Heart left ventricle (tissue), 16 donors: ENCODE measurements at regions not wholly inside any gene's neighbourhood (a gene's known extent, or its start where the extent isn't known, plus 50 kb on each side); places are given as distances from the start of the nearest gene placed in this dataset.

ENCODE experiments used
- ATAC-seq, 4 donors: fragments of 200-7000 bp; cut with Tn5 transposase; one replicate each; pipeline ENCODE4 v1.9.1; 2020 to 2022; ENCODE audit warnings: moderate library complexity in 4 of 4, mild to moderate bottlenecking in 3 of 4, moderate number of reproducible peaks in 1 of 4
- DNase-seq, 5 donors: peaks; one replicate each; pipeline ENCODE4 v3.0.0-alpha.2; 2020
- H3K27ac ChIP-seq, 12 donors: fragments of 200-600 bp; sonication (generic) in 4 of 12; one replicate each; pipeline versions ENCODE4 v1.5.0 to v1.8.0; 2016 to 2022; ENCODE audit warnings: mild to moderate bottlenecking in 2 of 12
- H3K27me3 ChIP-seq, 9 donors: fragments of 200-600 bp; sonication (generic) in 2 of 9; one replicate each; pipeline versions ENCODE4 v1.5.1 to v1.8.0; 2016 to 2022; ENCODE audit warnings: mild to moderate bottlenecking in 3 of 9
- H3K36me3 ChIP-seq, 9 donors: fragments of 200-600 bp; sonication (generic) in 2 of 9; one replicate each; pipeline versions ENCODE4 v1.5.0 to v1.8.0; 2018 to 2022; ENCODE audit warnings: mild to moderate bottlenecking in 2 of 9
- H3K4me1 ChIP-seq, 12 donors: fragments of 200-600 bp; sonication (generic) in 4 of 12; one replicate each; pipeline versions ENCODE4 v1.5.0 to v1.8.0; 2016 to 2022; ENCODE audit warnings: mild to moderate bottlenecking in 3 of 12
- H3K4me3 ChIP-seq, 12 donors: fragments of 200-600 bp; sonication (generic) in 4 of 12; one replicate each; pipeline versions ENCODE4 v1.5.0 to v1.8.0; 2017 to 2022; ENCODE audit warnings: mild to moderate bottlenecking in 9 of 12, moderate library complexity in 4 of 12
- H3K9me3 ChIP-seq, 12 donors: fragments of 200-600 bp; sonication (generic) in 4 of 12; one replicate each; pipeline versions ENCODE4 v1.5.0 to v1.8.0; 2016 to 2022; ENCODE audit warnings: mild to moderate bottlenecking in 1 of 12
- POLR2A ChIP-seq, 2 donors: fragments of 450-650 bp; IDR thresholded peaks; one replicate each; pipeline ENCODE4 v1.6.1; 2017; ENCODE audit warnings: antibody characterized with exemption in 2 of 2, mild to moderate bottlenecking in 2 of 2, moderate library complexity in 2 of 2
- WGBS, 4 donors: extraction: QIAGEN DNeasy Blood & Tissue Kit in 2 of 4; methylation state at CpG; one replicate each; pipeline versions ENCODE4 v1.1.5 to v1.1.7; 2013 to 2018; 5-methylcytosine and 5-hydroxymethylcytosine counted together
- intact Hi-C, 10 donors: fragments of 100-400 bp; cut with DNase I; formaldehyde crosslinking; loops; one replicate each; pipeline versions ENCODE4 v1.11.1 to v1.14.2; 2022
- TF ChIP-seq, protein P1 (sequence below), 12 donors: fragments of 200-600 bp; sonication (generic) in 4 of 12; IDR thresholded peaks; one replicate each; pipeline versions ENCODE4 v1.5.0 to v1.8.0; 2018 to 2022; ENCODE audit warnings: antibody characterized with exemption in 12 of 12, mild to moderate bottlenecking in 5 of 12
- donor health status: ischemic (EF 13 %, LVEDD 7.1; RV severe dilation, severe dysfunction).
- donor health status: healthy with polysubstance abuse.
- donor health status: DM: no; HTN: yes; CAD: no.
- donor health status: DM: no; HTN: no; CAD: no.
- donor health status: ischemic (EF 25% LVEDD 6.9; RV normal size, moderate dysfunction).
- donor health status: ischemic (EF 25% LVEDD 5.7; RV mildly dilated, moderate dysfunction).
- donor health status: healthy.
- donor health status: DM: yes; HTN: yes; CAD: no.
- donor health status: ischemic (EF 35%, LVEDD 5.7; RV mildly dilated, moderate dysfunction).
- donor health status: nonischemic (EF 11% LVEDD 7.7; RV severe dilation, severe dysfunction).
- donor health status: DM: yes; HTN: yes; CAD: no.
- donor health status: PGD.
- donor health status: ischemic (EF 29% LVEDD 5.4; RV normal size, mild dysfunction).
- donor health status: nonischemic (EF 23%, LVEDD 6.1; RV moderate dilation, normal function).

- Histone ChIP-seq H3K9me3 (peaks cover 0 to 5% (median 0%) of the 10 kb centered on the region in 12 donors), H3K4me3 (no peak overlapping the region), H3K27ac (no peak overlapping the region), H3K27me3 (no peaks in the 10 kb centered on the region), H3K4me1 (no peaks in the 10 kb centered on the region), H3K36me3 (no peaks in the 10 kb centered on the region)
- DNase-seq (no peak), ATAC-seq (no peak)
- no peak for TF ChIP-seq POLR2A (IDR thresholded peaks at IDR 0.05)
- TF ChIP-seq, protein P1, sequence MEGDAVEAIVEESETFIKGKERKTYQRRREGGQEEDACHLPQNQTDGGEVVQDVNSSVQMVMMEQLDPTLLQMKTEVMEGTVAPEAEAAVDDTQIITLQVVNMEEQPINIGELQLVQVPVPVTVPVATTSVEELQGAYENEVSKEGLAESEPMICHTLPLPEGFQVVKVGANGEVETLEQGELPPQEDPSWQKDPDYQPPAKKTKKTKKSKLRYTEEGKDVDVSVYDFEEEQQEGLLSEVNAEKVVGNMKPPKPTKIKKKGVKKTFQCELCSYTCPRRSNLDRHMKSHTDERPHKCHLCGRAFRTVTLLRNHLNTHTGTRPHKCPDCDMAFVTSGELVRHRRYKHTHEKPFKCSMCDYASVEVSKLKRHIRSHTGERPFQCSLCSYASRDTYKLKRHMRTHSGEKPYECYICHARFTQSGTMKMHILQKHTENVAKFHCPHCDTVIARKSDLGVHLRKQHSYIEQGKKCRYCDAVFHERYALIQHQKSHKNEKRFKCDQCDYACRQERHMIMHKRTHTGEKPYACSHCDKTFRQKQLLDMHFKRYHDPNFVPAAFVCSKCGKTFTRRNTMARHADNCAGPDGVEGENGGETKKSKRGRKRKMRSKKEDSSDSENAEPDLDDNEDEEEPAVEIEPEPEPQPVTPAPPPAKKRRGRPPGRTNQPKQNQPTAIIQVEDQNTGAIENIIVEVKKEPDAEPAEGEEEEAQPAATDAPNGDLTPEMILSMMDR (IDR thresholded peaks at IDR 0.05): no peak
- intact Hi-C loops: no loop called here
- 85 to 89% (median 87%) methylated on average over 4 of the region's 4 CpGs for whole genome bisulfite sequencing, 4 donors
Measured at GRCh38 chr5:63629951-63630630, 332.2 kb downstream of the HTR1A start.

- ATAC-seq: no peak
- no peak for DNase-seq
- Histone ChIP-seq H3K9me3 (peaks cover 0 to 3% (median 0%) of the 10 kb centered on the region in 12 donors), H3K27ac (no peak overlapping the region), H3K4me3 (no peak overlapping the region), H3K27me3 (no peaks in the 10 kb centered on the region), H3K36me3 (no peaks in the 10 kb centered on the region), H3K4me1 (no peaks in the 10 kb centered on the region)
- intact Hi-C loops: no loop called here
- no peak for TF ChIP-seq POLR2A (IDR thresholded peaks at IDR 0.05)
- TF ChIP-seq, protein P1 (IDR thresholded peaks at IDR 0.05): no peak
- WGBS, 4 donors: 90 to 96% (median 93%) methylated on average over 3 of the region's 3 CpGs
Measured at GRCh38 chr5:63613442-63613841, 348.8 kb downstream of the HTR1A start.

DNA sequence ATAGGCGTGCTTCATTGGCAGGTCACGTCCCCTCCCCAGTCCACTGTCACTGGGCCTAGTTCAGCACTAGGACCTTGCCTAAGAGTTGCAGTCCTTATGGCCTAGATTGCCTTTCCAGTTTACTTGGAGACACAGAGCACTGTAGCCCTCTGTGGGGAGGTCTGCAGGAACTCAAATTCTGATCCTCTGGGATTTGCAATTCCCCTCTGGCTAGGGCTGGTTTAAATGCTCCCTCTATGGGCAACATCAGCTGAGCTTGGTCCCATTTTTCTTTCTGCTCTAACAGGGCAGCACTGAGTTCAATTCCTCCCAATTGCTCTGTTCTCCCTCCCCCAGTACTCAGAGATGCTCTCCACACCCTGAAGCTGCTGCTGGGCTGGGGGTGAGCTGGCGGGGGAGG lies 358.2 kb downstream of the HTR1A start:
- intact Hi-C loops: no loop called here
- H3K27me3 ChIP-seq: no peaks in the 10 kb centered on the region
- H3K4me3 ChIP-seq: no peak overlapping the region
- H3K27ac ChIP-seq: no peak overlapping the region
- TF ChIP-seq, protein P1 (IDR thresholded peaks at IDR 0.05): no peak
- TF ChIP-seq POLR2A (IDR thresholded peaks at IDR 0.05): no peak
- WGBS, 4 donors: 73 to 75% (median 74%) methylated on average over 3 of the region's 3 CpGs
- no peak for ATAC-seq
- no peaks in the 10 kb centered on the region for H3K4me1 ChIP-seq
- H3K9me3 ChIP-seq: peaks cover 0 to 9% (median 0%) of the 10 kb centered on the region in 12 donors
- H3K36me3 ChIP-seq: no peaks in the 10 kb centered on the region
- DNase-seq: peak in 1 of 5 donors; percentile 23

- Histone ChIP-seq H3K27me3 (no peaks in the 10 kb centered on the region), H3K27ac (no peak overlapping the region), H3K4me3 (no peak overlapping the region), H3K36me3 (no peaks in the 10 kb centered on the region), H3K9me3 (peaks cover 0 to 9% (median 0%) of the 10 kb centered on the region in 12 donors), H3K4me1 (no peaks in the 10 kb centered on the region)
- no peak for TF ChIP-seq POLR2A (IDR thresholded peaks at IDR 0.05)
- TF ChIP-seq, protein P1 (IDR thresholded peaks at IDR 0.05): no peak
- intact Hi-C loops: no loop called here
- ATAC-seq: no peak
- no peak for DNase-seq
Measured at GRCh38 chr5:63602971-63603370, 359.3 kb downstream of the HTR1A start.
